ENCODE measurements at regions not wholly inside any gene's neighbourhood (a gene's known extent, or its start where the extent isn't known, plus 50 kb on each side); places are given as distances from the start of the nearest gene placed in this dataset.

DNA sequence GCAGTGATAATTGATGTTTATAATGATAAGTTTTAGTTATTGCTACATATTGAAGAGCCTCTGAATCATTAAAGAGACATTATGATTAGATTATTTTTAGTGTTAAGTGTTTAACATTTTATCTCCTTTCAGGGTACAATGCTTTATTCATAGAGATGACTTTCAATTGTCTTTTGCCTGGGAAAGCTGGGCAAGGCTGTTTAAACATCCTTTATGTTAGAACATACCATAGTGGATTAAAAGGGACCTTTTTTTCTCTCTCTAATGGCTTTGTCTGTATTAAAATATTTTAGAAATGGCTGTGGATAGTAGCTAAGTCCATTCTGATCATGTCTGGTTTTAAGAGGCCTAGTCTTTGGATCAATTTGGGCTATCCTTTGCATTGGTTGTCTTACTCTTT, 427.5 kb upstream of the MIS18BP1 start:
- Histone ChIP-seq H3K36me3 (ENCODE audit: insufficient read depth, low read length) (no peaks in the 10 kb centered on the region), H3K9ac (ENCODE audit: low read depth, low read length) (no peak overlapping the region), H3K27ac (ENCODE audit: low read length) (no peak overlapping the region), H2AFZ (ENCODE audit: low read depth, low read length) (no peak overlapping the region), H3K79me2 (ENCODE audit: insufficient read depth, low read length) (no peaks in the 10 kb centered on the region), H3K27me3 (ENCODE audit: insufficient read depth, low read length, poor library complexity) (no peaks in the 10 kb centered on the region), H4K20me1 (ENCODE audit: insufficient read depth, low read length) (no peaks in the 10 kb centered on the region), H3K4me2 (ENCODE audit: insufficient read depth, low read length) (no peak overlapping the region), H3K4me1 (ENCODE audit: insufficient read depth, low read length) (no peaks in the 10 kb centered on the region), H3K4me3 (ENCODE audit: low read depth in 1 of 2, low read length in 2 of 2) (no peak overlapping the region), H3K9me3 (ENCODE audit: insufficient read depth, low read length, severe bottlenecking) (no peaks in the 10 kb centered on the region)
- no peak for ATAC-seq (ENCODE audit: insufficient read depth, low read depth)
- TF ChIP-seq, protein P1, sequence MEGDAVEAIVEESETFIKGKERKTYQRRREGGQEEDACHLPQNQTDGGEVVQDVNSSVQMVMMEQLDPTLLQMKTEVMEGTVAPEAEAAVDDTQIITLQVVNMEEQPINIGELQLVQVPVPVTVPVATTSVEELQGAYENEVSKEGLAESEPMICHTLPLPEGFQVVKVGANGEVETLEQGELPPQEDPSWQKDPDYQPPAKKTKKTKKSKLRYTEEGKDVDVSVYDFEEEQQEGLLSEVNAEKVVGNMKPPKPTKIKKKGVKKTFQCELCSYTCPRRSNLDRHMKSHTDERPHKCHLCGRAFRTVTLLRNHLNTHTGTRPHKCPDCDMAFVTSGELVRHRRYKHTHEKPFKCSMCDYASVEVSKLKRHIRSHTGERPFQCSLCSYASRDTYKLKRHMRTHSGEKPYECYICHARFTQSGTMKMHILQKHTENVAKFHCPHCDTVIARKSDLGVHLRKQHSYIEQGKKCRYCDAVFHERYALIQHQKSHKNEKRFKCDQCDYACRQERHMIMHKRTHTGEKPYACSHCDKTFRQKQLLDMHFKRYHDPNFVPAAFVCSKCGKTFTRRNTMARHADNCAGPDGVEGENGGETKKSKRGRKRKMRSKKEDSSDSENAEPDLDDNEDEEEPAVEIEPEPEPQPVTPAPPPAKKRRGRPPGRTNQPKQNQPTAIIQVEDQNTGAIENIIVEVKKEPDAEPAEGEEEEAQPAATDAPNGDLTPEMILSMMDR (IDR thresholded peaks at IDR 0.05; ENCODE audit: borderline replicate concordance, extremely low read depth, low read length, poor library complexity, severe bottlenecking): no peak
- no peak for TF ChIP-seq EZH2 (IDR thresholded peaks at IDR 0.05; ENCODE audit: borderline replicate concordance, low read depth, low read length, severe bottlenecking)
- DNase-seq: no peak

DNA sequence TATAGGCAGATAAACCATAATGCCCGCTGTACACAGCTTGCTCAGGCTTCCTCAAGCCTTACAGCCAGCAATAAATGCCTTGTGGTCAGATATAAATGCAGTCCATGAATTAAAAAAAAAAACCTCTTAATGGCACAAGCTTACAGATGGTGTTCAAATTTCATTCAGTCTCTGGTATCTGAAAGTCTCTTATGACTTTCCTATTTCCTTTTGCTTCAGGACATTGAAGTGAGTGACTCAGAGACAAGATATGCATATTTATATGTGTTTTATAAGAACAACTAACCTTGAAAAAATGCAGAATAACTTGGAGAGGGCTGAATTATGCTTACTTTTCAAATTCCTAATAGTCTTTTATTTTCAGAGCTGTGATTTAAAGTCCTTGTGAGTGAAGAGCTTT, 426.9 kb upstream of the MIS18BP1 start:
- Histone ChIP-seq H4K20me1 (ENCODE audit: insufficient read depth, low read length) (no peaks in the 10 kb centered on the region), H3K79me2 (ENCODE audit: insufficient read depth, low read length) (no peaks in the 10 kb centered on the region), H3K27ac (ENCODE audit: low read length) (no peak overlapping the region), H3K9me3 (ENCODE audit: insufficient read depth, low read length, severe bottlenecking) (no peaks in the 10 kb centered on the region), H3K4me3 (ENCODE audit: low read depth in 1 of 2, low read length in 2 of 2) (no peak overlapping the region), H3K4me1 (ENCODE audit: insufficient read depth, low read length) (no peaks in the 10 kb centered on the region), H3K36me3 (ENCODE audit: insufficient read depth, low read length) (no peaks in the 10 kb centered on the region), H3K9ac (ENCODE audit: low read depth, low read length) (no peak overlapping the region), H3K4me2 (ENCODE audit: insufficient read depth, low read length) (no peak overlapping the region), H3K27me3 (ENCODE audit: insufficient read depth, low read length, poor library complexity) (no peaks in the 10 kb centered on the region), H2AFZ (ENCODE audit: low read depth, low read length) (no peak overlapping the region)
- TF ChIP-seq, protein P1 (IDR thresholded peaks at IDR 0.05; ENCODE audit: borderline replicate concordance, extremely low read depth, low read length, poor library complexity, severe bottlenecking): no peak
- TF ChIP-seq EZH2 (IDR thresholded peaks at IDR 0.05; ENCODE audit: borderline replicate concordance, low read depth, low read length, severe bottlenecking): no peak
- ATAC-seq (ENCODE audit: insufficient read depth, low read depth) (no peak), DNase-seq (no peak)

DNA sequence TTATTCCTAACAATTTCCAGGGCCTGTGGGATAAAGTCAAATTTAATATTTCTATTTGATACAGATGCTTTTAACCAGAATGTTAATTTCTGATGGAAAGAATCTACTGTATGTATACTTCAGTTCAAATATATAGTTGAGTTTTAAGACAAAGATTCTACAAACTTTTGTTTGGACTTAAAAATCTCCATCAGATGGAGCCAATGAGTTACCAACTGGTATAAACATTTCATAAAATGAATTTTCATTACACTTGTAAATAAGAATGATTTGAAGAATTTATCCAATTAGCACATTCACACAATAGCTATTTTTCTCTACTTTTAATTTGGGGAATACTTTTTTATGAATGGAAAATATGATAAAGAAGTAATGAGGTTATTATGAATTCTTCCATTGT, 425.2 kb upstream of the MIS18BP1 start:
- DNase-seq (no peak), ATAC-seq (ENCODE audit: insufficient read depth, low read depth) (no peak)
- H2AFZ ChIP-seq (ENCODE audit: low read depth, low read length): no peak overlapping the region
- no peak overlapping the region for H3K4me3 ChIP-seq (ENCODE audit: low read depth in 1 of 2, low read length in 2 of 2)
- no peak overlapping the region for H3K4me2 ChIP-seq (ENCODE audit: insufficient read depth, low read length)
- no peaks in the 10 kb centered on the region for H3K27me3 ChIP-seq (ENCODE audit: insufficient read depth, low read length, poor library complexity)
- no peak overlapping the region for H3K9ac ChIP-seq (ENCODE audit: low read depth, low read length)
- H3K4me1 ChIP-seq (ENCODE audit: insufficient read depth, low read length): no peaks in the 10 kb centered on the region
- TF ChIP-seq, protein P1 (IDR thresholded peaks at IDR 0.05; ENCODE audit: borderline replicate concordance, extremely low read depth, low read length, poor library complexity, severe bottlenecking): no peak
- no peak for TF ChIP-seq EZH2 (IDR thresholded peaks at IDR 0.05; ENCODE audit: borderline replicate concordance, low read depth, low read length, severe bottlenecking)
- H3K36me3 ChIP-seq (ENCODE audit: insufficient read depth, low read length): no peaks in the 10 kb centered on the region
- no peaks in the 10 kb centered on the region for H4K20me1 ChIP-seq (ENCODE audit: insufficient read depth, low read length)
- no peak overlapping the region for H3K27ac ChIP-seq (ENCODE audit: low read length)
- H3K79me2 ChIP-seq (ENCODE audit: insufficient read depth, low read length): no peaks in the 10 kb centered on the region
- H3K9me3 ChIP-seq (ENCODE audit: insufficient read depth, low read length, severe bottlenecking): no peaks in the 10 kb centered on the region

DNA sequence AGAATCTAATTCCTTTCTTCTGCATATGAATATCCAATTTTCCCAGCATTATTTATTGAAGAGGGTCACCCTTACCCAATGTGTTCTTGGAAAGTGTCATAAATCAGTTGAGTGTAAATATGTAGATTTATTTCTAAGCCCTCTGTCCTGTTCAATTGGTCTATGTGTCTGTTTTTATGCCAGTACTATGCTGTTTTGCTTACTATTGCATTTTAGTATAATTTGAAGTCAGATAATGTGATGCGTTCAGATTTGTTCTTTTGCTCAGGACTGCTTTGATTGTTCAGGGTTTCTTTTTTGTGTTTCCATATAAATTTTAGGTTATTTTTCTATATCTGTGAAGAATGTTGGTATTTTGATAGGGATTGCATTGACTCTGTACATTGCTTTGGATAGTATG, 420.4 kb upstream of the MIS18BP1 start:
- H3K4me3 ChIP-seq (ENCODE audit: low read depth in 1 of 2, low read length in 2 of 2): no peak overlapping the region
- TF ChIP-seq EZH2 (IDR thresholded peaks at IDR 0.05; ENCODE audit: borderline replicate concordance, low read depth, low read length, severe bottlenecking): no peak
- TF ChIP-seq, protein P1 (IDR thresholded peaks at IDR 0.05; ENCODE audit: borderline replicate concordance, extremely low read depth, low read length, poor library complexity, severe bottlenecking): no peak
- no peak overlapping the region for H2AFZ ChIP-seq (ENCODE audit: low read depth, low read length)
- H3K4me2 ChIP-seq (ENCODE audit: insufficient read depth, low read length): no peak overlapping the region
- no peak overlapping the region for H3K9ac ChIP-seq (ENCODE audit: low read depth, low read length)
- H3K79me2 ChIP-seq (ENCODE audit: insufficient read depth, low read length): no peaks in the 10 kb centered on the region
- no peak for ATAC-seq (ENCODE audit: insufficient read depth, low read depth)
- no peaks in the 10 kb centered on the region for H3K36me3 ChIP-seq (ENCODE audit: insufficient read depth, low read length)
- no peaks in the 10 kb centered on the region for H3K27me3 ChIP-seq (ENCODE audit: insufficient read depth, low read length, poor library complexity)
- DNase-seq: no peak
- H3K9me3 ChIP-seq (ENCODE audit: insufficient read depth, low read length, severe bottlenecking): no peaks in the 10 kb centered on the region
- no peak overlapping the region for H3K27ac ChIP-seq (ENCODE audit: low read length)
- H3K4me1 ChIP-seq (ENCODE audit: insufficient read depth, low read length): no peaks in the 10 kb centered on the region
- H4K20me1 ChIP-seq (ENCODE audit: insufficient read depth, low read length): no peaks in the 10 kb centered on the region
